ENCODE measurements at regions not wholly inside any gene's neighbourhood (a gene's known extent, or its start where the extent isn't known, plus 50 kb on each side); places are given as distances from the start of the nearest gene placed in this dataset.
"Not testable (repeated sequence)": the region's sequence is repeated elsewhere in the genome, so short reads cannot be mapped to it uniquely, and the experiment has no call there.

DNA sequence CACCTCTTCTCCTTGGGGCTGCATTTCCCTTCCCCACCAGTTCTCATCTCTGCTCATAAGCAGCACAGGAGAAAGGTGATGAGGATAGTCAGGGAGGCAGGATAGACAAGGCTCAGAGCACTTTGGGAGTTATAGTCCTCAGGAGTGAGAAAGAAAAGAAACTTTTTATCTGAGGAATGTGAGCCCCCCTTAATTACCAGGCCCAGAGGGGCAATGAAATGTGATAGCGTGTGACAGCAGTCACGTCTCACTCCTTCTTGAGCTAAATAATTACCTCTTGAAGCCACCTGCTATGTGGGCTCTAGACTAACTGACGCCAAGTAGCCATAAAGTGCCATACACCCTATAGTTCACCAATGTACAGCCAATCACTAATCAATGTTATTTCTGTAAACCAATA, 105.8 kb downstream of the SPP2 start:
- H3K4me1 ChIP-seq (ENCODE audit: insufficient read depth, low read length) = peaks cover 8% of the 10 kb centered on the region; the same call in 1 of the 2 replicates
- H3K9me3 ChIP-seq (ENCODE audit: insufficient read depth, low read depth, low read length) = peaks cover 13% of the 10 kb centered on the region
- no peak overlapping the region for H3K9ac ChIP-seq (ENCODE audit: low read depth, low read length)
- no peak overlapping the region for H3K27ac ChIP-seq (ENCODE audit: low read length)
- H3K4me3 ChIP-seq (ENCODE audit: low read length) = no peak overlapping the region
- H3K36me3 ChIP-seq (ENCODE audit: insufficient read depth, low read depth, low read length) = no peaks in the 10 kb centered on the region
- no peaks in the 10 kb centered on the region for H3K27me3 ChIP-seq (ENCODE audit: insufficient read depth, low read length)

DNA sequence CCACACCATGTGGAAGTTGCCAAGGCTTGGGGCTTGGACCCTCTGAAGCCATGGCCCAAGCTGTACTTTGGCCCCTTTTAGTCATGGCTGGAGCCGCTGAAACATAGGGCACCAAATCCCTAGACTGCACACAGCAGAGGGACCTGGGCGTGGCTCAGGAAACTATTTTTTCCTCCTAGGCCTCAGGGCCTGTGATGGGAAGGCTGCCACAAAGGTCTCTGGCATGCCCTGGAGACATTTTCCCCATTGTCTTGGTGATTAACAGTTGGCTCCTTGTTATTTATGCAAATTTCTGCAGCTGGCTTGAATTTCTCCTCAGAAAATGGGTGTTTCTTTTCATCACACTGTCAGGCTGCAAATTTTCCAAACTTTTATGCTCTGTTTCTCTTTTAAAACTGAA, 102.3 kb downstream of the SPP2 start:
- H3K27ac ChIP-seq (ENCODE audit: low read length); H3K9ac ChIP-seq (ENCODE audit: low read depth, low read length); H3K36me3 ChIP-seq (ENCODE audit: insufficient read depth, low read depth, low read length); H3K4me1 ChIP-seq (ENCODE audit: insufficient read depth, low read length); H3K27me3 ChIP-seq (ENCODE audit: insufficient read depth, low read length); H3K4me3 ChIP-seq (ENCODE audit: low read length): not testable (repeated sequence)
- peaks cover 13% of the 10 kb centered on the region for H3K9me3 ChIP-seq (ENCODE audit: insufficient read depth, low read depth, low read length)

DNA sequence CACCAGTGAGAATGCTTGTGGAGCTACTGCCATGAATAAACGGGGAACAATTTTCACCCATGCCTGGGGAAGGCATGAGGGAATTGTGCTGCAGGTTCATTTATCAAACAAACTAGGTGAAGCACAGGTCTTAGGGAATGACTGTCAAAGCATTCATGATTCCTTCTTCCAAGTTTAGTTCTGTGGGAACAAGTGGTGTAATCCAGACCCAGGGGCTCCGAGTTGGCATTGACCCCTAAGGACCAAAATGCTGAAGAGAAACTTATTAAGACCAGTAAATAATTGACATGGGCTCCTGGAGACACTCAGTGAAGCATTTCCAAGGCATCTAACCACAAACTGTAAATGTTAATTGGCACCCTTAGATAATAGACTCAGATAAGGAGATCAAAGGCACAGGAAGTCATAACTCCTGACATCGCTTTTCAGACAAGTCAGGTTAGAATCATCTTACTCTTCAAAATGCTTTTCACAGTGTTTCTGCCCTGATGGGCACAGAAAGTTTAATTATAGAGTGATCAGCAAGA, 96.9 kb downstream of the SPP2 start:
- H3K4me3 ChIP-seq (ENCODE audit: low read length) = no peak overlapping the region
- no peak overlapping the region for H3K27ac ChIP-seq (ENCODE audit: low read length)
- no peaks in the 10 kb centered on the region for H3K27me3 ChIP-seq (ENCODE audit: insufficient read depth, low read length)
- peaks cover 5% of the 10 kb centered on the region; the same call in 1 of the 2 replicates for H3K9me3 ChIP-seq (ENCODE audit: insufficient read depth, low read depth, low read length)
- H3K4me1 ChIP-seq (ENCODE audit: insufficient read depth, low read length) = no peaks in the 10 kb centered on the region
- H3K36me3 ChIP-seq (ENCODE audit: insufficient read depth, low read depth, low read length) = no peaks in the 10 kb centered on the region
- no peak overlapping the region for H3K9ac ChIP-seq (ENCODE audit: low read depth, low read length)

DNA sequence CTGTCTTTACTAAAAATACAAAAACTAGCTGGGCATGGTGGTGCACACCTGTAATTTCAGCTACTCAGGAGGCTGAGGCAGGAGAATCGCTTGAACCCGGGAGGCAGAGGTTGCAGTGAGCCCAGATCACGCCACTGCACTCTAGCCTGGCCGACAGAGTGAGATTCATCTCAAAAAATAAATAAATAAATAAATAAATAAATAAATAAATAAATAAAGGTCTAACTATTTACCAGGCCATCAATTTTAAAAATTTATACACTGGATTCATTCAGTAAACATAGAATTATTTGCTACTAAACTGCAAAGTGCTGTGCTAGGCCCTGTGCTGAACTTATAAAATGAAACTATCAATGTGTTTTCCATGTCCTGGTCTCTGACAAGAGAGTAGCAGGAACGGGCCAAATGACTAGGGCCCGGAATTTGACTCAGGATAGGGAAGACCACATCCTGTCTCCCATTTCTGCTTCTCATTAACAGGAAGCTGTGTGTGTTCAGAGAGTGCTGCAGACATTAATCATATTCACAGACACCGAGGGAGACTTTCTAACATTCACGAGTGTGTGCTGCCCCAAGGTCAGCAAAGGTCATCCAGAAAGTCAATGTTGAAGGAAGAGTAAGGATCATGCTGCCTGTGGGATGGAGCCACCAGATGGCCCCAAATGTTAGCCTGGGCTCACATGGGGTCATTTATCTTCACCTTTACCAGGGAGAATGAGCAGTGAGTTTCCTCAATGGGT, 95.8 kb downstream of the SPP2 start:
- H3K27ac ChIP-seq (ENCODE audit: low read length) = no peak overlapping the region
- H3K9me3 ChIP-seq (ENCODE audit: insufficient read depth, low read depth, low read length) = no peaks in the 10 kb centered on the region
- no peaks in the 10 kb centered on the region for H3K36me3 ChIP-seq (ENCODE audit: insufficient read depth, low read depth, low read length)
- H3K4me3 ChIP-seq (ENCODE audit: low read length) = no peak overlapping the region
- no peaks in the 10 kb centered on the region for H3K4me1 ChIP-seq (ENCODE audit: insufficient read depth, low read length)
- no peaks in the 10 kb centered on the region for H3K27me3 ChIP-seq (ENCODE audit: insufficient read depth, low read length)
- no peak overlapping the region for H3K9ac ChIP-seq (ENCODE audit: low read depth, low read length)

DNA sequence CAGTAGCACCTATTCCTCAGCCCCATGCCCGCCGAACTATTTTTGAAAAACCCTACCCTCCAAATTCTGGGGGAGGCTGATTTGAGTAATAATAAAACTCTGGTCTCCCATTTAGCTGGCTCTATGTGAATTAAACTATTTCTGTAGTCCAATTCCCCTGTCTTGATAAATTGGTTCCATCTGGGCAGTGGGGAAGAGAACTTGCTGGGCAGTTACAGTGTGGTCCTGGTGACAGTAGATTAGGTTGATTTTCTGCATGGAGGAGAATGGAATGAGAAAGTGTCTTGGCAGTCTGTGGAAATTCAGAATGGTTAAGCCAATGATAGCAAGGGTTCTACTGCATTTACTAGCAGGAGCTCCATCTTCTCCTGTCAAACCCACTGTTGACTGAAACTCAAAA, 95.0 kb downstream of the SPP2 start:
- Histone ChIP-seq H3K27me3 (ENCODE audit: insufficient read depth, low read length) (no peaks in the 10 kb centered on the region), H3K9ac (ENCODE audit: low read depth, low read length) (no peak overlapping the region), H3K9me3 (ENCODE audit: insufficient read depth, low read depth, low read length) (no peaks in the 10 kb centered on the region)

DNA sequence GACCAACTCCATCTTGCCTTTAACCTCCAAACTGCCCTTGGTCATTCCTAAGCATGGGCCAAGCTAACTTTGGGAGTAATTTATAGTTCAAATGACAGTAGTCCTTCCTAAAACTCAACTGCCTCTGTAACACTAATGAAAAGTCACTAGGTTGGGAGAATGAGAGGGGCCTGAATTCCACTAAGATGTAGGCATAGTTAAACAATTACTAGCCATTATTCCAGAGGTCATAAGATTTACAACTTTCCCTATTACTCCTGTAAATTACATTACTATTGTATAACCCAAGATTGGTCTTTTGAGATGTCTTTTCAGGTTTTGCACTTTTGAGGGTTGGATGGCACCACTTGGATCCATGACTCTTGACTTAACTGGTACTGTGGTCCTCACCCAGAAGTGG, 94.6 kb downstream of the SPP2 start:
- Histone ChIP-seq H3K4me1 (ENCODE audit: insufficient read depth, low read length) (no peaks in the 10 kb centered on the region), H3K9ac (ENCODE audit: low read depth, low read length) (no peak overlapping the region), H3K4me3 (ENCODE audit: low read length) (no peak overlapping the region), H3K27ac (ENCODE audit: low read length) (no peak overlapping the region), H3K36me3 (ENCODE audit: insufficient read depth, low read depth, low read length) (no peaks in the 10 kb centered on the region), H3K9me3 (ENCODE audit: insufficient read depth, low read depth, low read length) (no peaks in the 10 kb centered on the region), H3K27me3 (ENCODE audit: insufficient read depth, low read length) (no peaks in the 10 kb centered on the region)

More for the DNA sequence above, 95.0 kb downstream of the SPP2 start:
- Histone ChIP-seq H3K4me3 (ENCODE audit: low read length) (no peak overlapping the region), H3K36me3 (ENCODE audit: insufficient read depth, low read depth, low read length) (no peaks in the 10 kb centered on the region), H3K4me1 (ENCODE audit: insufficient read depth, low read length) (no peaks in the 10 kb centered on the region), H3K27ac (ENCODE audit: low read length) (no peak overlapping the region)

DNA sequence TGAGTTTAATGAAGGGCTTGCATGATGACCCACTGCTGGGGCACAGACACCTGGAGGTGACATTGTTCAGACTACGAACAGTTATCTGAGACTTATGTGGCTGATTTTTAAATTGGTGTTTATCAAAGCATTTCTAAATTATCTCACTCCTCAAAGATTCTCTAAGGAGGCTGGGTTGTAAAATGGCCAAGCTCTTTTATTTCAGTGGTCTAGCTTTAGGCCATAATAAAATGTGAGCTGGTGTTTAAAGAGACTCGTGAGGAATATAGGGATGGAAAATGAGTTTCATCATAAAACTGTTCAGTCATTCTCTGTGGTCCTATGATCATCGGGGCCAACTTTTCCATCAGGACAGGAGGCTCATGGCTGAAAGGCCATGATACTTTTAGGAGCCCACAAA, 93.4 kb downstream of the SPP2 start:
- no peaks in the 10 kb centered on the region for H3K36me3 ChIP-seq (ENCODE audit: insufficient read depth, low read depth, low read length)
- no peak overlapping the region for H3K9ac ChIP-seq (ENCODE audit: low read depth, low read length)

DNA sequence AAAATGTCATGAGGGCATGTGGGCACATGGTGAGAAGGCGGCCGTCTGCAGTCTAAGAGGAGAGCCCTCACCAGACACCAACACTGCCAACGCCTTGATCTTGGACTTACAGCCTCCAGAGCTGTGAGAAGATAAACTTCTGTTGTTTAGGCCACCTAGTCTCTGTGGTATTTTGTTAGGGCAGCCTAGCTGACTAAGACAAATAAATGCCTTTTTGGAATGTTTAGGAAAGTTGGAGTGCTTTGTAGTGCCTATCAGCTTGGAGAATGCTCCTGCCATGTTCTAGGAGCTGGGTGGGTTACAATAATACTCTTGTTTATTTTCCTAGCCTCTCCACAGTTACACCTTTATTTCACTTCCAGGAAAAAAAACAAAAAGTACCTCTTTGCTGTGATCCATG, 92.0 kb downstream of the SPP2 start:
- Histone ChIP-seq H3K27ac (ENCODE audit: low read length) (no peak overlapping the region), H3K9ac (ENCODE audit: low read depth, low read length) (no peak overlapping the region), H3K4me1 (ENCODE audit: insufficient read depth, low read length) (no peaks in the 10 kb centered on the region), H3K36me3 (ENCODE audit: insufficient read depth, low read depth, low read length) (no peaks in the 10 kb centered on the region), H3K9me3 (ENCODE audit: insufficient read depth, low read depth, low read length) (no peaks in the 10 kb centered on the region), H3K27me3 (ENCODE audit: insufficient read depth, low read length) (no peaks in the 10 kb centered on the region), H3K4me3 (ENCODE audit: low read length) (no peak overlapping the region)

More for the DNA sequence above, 93.4 kb downstream of the SPP2 start:
- no peaks in the 10 kb centered on the region for H3K4me1 ChIP-seq (ENCODE audit: insufficient read depth, low read length)
- H3K9me3 ChIP-seq (ENCODE audit: insufficient read depth, low read depth, low read length) = no peaks in the 10 kb centered on the region
- H3K4me3 ChIP-seq (ENCODE audit: low read length) = no peak overlapping the region
- H3K27ac ChIP-seq (ENCODE audit: low read length) = no peak overlapping the region
- H3K27me3 ChIP-seq (ENCODE audit: insufficient read depth, low read length) = no peaks in the 10 kb centered on the region

DNA sequence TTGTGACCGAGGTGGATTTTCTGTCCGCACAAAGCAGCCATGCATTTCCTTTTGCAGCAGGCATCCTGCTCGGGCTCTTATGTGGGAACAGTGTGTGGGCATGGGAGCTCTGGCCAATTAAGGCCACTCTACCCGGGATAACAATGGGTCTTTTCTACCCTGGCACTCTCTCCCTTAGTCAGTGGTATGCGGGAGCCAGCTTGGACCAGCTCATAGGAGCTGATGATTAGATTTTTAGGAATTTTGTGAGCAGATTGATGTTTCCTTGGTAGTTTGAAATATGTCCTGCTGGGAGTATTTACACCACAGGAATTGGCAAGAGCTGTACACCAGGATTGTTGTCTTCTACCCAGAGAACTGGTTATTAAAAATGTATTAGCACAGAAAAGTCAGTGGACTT, 89.3 kb downstream of the SPP2 start:
- Histone ChIP-seq H3K27me3 (ENCODE audit: insufficient read depth, low read length) (no peaks in the 10 kb centered on the region), H3K36me3 (ENCODE audit: insufficient read depth, low read depth, low read length) (no peaks in the 10 kb centered on the region), H3K9ac (ENCODE audit: low read depth, low read length) (no peak overlapping the region), H3K27ac (ENCODE audit: low read length) (no peak overlapping the region), H3K4me3 (ENCODE audit: low read length) (no peak overlapping the region), H3K4me1 (ENCODE audit: insufficient read depth, low read length) (no peaks in the 10 kb centered on the region), H3K9me3 (ENCODE audit: insufficient read depth, low read depth, low read length) (no peaks in the 10 kb centered on the region)

DNA sequence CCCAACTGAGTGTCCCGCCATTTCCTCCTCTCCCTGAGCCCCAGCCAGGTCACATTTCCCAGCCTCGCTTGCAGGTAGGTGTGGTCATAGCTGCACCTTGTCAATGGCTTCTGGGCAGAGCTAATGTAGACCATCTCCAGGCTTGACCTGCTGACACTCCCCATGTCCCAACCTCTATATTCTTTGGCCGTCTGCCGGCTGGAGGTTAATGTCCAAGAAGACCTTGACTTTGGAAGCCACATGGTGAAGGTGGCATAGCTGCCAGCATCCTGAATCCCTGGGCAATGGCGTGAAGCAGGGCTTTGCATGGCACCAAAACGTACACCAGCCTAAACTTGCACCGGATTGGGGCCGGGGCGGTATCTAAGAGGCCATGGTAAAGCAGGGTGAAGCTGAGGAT, 88.3 kb downstream of the SPP2 start:
- H3K4me1 ChIP-seq (ENCODE audit: insufficient read depth, low read length) = no peaks in the 10 kb centered on the region
- H3K9ac ChIP-seq (ENCODE audit: low read depth, low read length) = no peak overlapping the region
- no peaks in the 10 kb centered on the region for H3K36me3 ChIP-seq (ENCODE audit: insufficient read depth, low read depth, low read length)
- H3K9me3 ChIP-seq (ENCODE audit: insufficient read depth, low read depth, low read length) = no peaks in the 10 kb centered on the region
- H3K27me3 ChIP-seq (ENCODE audit: insufficient read depth, low read length) = no peaks in the 10 kb centered on the region
- H3K4me3 ChIP-seq (ENCODE audit: low read length) = no peak overlapping the region
- no peak overlapping the region for H3K27ac ChIP-seq (ENCODE audit: low read length)

DNA sequence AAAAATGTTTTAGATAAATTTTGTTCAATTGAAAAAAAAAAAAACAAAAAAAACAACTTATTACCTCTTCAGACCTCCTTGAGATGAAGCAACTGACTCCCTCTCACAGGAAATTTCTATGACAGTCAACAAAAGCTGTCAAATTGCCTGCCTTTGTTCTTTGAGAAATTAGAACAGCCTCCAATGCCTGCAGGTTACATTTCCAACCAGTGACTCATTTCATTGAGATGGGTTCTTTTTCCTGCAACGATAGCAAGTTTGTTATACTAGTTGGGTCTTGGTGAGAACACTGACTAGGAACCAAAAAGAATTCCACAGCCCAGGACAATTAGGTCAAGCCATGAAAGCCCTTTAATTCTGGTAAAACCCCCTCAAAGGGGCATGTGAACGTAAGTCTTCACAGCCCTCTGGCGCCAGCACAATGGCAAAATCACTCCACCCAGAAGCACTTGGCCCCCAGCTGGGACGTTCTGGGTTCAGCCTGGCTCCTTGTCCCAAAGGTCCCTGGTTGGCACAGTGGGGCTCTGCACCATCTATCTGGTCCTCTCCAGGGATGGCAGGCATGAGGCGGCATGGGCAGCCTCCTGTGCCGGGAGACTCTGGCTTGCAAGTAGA, 87.0 kb downstream of the SPP2 start:
- H3K27ac ChIP-seq (ENCODE audit: low read length) = no peak overlapping the region
- no peaks in the 10 kb centered on the region for H3K4me1 ChIP-seq (ENCODE audit: insufficient read depth, low read length)
- H3K9me3 ChIP-seq (ENCODE audit: insufficient read depth, low read depth, low read length) = no peaks in the 10 kb centered on the region
- H3K9ac ChIP-seq (ENCODE audit: low read depth, low read length) = no peak overlapping the region
- no peak overlapping the region for H3K4me3 ChIP-seq (ENCODE audit: low read length)
- H3K36me3 ChIP-seq (ENCODE audit: insufficient read depth, low read depth, low read length) = no peaks in the 10 kb centered on the region
- no peaks in the 10 kb centered on the region for H3K27me3 ChIP-seq (ENCODE audit: insufficient read depth, low read length)

DNA sequence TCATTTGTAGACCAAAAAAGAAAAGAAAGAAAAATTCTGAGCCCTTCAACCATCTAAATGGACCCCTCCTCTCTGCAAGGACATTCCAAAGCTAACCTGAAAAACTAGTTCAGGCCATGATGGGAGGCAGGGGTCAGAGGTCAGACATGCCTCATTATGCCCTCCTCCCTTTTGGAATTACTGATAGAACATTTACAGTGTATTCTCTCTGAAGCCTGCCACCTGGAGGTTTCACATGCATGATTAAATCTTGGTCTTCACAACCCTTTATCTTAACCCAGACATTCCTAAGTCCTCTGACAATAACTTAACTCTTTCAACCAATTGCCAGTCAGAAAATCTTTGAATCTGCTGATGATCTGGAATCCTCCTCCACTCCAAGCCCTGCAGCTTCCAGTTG, 86.0 kb downstream of the SPP2 start:
- Histone ChIP-seq H3K27ac (ENCODE audit: low read length) (no peak overlapping the region), H3K27me3 (ENCODE audit: insufficient read depth, low read length) (no peaks in the 10 kb centered on the region), H3K4me1 (ENCODE audit: insufficient read depth, low read length) (no peaks in the 10 kb centered on the region), H3K36me3 (ENCODE audit: insufficient read depth, low read depth, low read length) (no peaks in the 10 kb centered on the region), H3K4me3 (ENCODE audit: low read length) (no peak overlapping the region), H3K9me3 (ENCODE audit: insufficient read depth, low read depth, low read length) (no peaks in the 10 kb centered on the region), H3K9ac (ENCODE audit: low read depth, low read length) (no peak overlapping the region)

All from iPS-20b (cell line).